Body of pancreas (tissue), 4 donors: ENCODE measurements at regions not wholly inside any gene's neighbourhood (a gene's known extent, or its start where the extent isn't known, plus 50 kb on each side); places are given as distances from the start of the nearest gene placed in this dataset.

ENCODE experiments used
- POLR2A ChIP-seq, 3 donors: fragments of 450-650 bp; IDR thresholded peaks; one replicate each; pipeline ENCODE4 v1.6.1; 2016; ENCODE audit warnings: antibody characterized with exemption in 3 of 3, mild to moderate bottlenecking in 2 of 3
- TF ChIP-seq, protein P1 (sequence below), 7 experiments: fragments of 450-650 bp in 4 of 7; fragments of 200-600 bp in 3 of 7; sonication (generic) in 3 of 7; IDR thresholded peaks; one replicate each; pipeline ENCODE4 v1.5.1; 2016 to 2019; ENCODE audit warnings: antibody characterized with exemption in 7 of 7

DNA sequence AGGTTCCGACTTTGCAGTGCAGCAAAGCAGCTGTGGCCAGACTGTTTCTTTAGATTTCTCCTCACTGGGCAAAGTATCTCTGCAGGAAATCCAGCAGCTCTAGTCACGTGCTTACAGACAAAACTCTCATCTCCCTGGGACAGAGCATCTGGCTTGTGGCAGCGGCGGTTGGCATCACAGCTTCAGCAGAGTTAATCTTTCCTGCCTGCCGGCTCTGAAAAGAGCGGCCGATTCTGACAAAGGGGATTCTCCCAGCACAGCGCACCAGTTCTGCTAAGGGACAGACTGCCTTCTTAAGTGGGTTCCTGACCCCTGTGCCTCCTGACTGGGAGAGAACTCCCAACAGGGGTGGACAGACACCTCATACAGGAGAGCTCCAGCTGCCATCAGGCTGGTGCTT, 1357.3 kb upstream of the TENM4 start:
- TF ChIP-seq, protein P1, sequence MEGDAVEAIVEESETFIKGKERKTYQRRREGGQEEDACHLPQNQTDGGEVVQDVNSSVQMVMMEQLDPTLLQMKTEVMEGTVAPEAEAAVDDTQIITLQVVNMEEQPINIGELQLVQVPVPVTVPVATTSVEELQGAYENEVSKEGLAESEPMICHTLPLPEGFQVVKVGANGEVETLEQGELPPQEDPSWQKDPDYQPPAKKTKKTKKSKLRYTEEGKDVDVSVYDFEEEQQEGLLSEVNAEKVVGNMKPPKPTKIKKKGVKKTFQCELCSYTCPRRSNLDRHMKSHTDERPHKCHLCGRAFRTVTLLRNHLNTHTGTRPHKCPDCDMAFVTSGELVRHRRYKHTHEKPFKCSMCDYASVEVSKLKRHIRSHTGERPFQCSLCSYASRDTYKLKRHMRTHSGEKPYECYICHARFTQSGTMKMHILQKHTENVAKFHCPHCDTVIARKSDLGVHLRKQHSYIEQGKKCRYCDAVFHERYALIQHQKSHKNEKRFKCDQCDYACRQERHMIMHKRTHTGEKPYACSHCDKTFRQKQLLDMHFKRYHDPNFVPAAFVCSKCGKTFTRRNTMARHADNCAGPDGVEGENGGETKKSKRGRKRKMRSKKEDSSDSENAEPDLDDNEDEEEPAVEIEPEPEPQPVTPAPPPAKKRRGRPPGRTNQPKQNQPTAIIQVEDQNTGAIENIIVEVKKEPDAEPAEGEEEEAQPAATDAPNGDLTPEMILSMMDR (IDR thresholded peaks at IDR 0.05) = no peak
- TF ChIP-seq POLR2A (IDR thresholded peaks at IDR 0.05) = no peak
